ENCODE measurements at regions not wholly inside any gene's neighbourhood (a gene's known extent, or its start where the extent isn't known, plus 50 kb on each side); places are given as distances from the start of the nearest gene placed in this dataset.

DNA sequence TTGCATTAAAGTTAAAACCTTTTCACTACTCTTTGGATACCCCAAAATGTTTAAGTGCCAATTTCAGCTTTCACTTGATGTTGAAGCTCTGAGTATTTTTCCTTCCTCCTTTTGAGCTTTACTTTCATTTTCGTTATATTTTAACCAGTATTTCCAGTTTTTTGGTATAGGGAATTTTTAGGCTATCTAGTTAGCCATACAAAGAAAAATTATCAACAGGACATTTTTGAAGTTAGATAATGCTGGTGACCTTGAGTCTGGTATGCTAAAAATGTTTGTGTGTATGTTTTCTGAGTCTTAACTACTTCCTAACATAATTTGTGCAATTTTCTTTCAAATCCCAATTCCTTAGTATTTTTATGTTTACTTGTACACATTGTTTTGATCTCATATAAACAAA, 284.8 kb downstream of the OTOL1 start:
- H3K4me1 Mint-ChIP-seq, result no peaks in the 10 kb centered on the region
- DNase-seq (no peak), ATAC-seq (no peak)
- H3K27me3 Mint-ChIP-seq, result no peaks in the 10 kb centered on the region
- H3K36me3 Mint-ChIP-seq (ENCODE audit: low read depth), result no peaks in the 10 kb centered on the region
- peaks cover 4% of the 10 kb centered on the region for H3K9me3 Mint-ChIP-seq (ENCODE audit: low read depth)
- CTCF ChIA-PET, result no interaction called here
- no peak overlapping the region for H3K27ac Mint-ChIP-seq
- no peak overlapping the region for H3K4me3 Mint-ChIP-seq
- intact Hi-C loops (cut with DNase I, micrococcal nuclease), result no loop called here
- POLR2A ChIA-PET, result no interaction called here

DNA sequence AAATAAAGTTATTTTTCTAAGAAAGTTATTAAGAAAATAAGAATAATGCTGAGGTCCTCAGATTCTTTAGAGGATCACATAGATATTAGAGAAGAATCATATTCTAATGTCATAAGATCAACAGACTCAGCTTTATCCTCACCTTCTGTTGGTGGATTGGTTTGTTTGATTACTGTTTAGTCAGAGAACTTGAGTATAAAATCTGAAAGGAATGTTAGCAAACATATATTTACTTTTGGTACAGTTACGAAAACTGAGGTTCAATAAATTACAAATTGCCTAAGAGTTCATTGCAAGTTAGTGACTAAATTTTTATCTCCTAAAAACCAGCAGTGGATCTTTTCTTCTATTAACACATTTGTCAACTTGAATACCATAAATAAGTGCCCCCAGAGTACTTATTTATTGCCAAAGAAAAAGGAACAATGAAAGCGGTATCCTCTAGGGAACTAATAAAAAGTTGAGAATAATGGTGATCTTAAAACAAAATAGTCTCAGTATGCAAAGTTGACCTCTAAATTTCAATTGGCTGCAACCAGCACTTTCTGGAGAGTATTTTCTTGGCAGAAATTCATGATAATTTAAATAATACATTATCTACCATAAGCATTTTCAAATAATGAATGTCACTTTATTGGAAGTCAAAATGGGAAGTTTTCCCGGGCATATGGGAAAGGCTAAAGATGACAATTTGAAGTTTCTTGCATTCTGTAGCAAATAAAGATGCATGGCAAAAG, 296.8 kb downstream of the OTOL1 start:
- DNase-seq (no peak), ATAC-seq (no peak)
- ChIA-PET CTCF (no interaction called here), POLR2A (no interaction called here)
- H3K4me3 Mint-ChIP-seq, result no peak overlapping the region
- H3K9me3 Mint-ChIP-seq (ENCODE audit: low read depth), result peaks cover 2% of the 10 kb centered on the region
- no peaks in the 10 kb centered on the region for H3K4me1 Mint-ChIP-seq
- H3K36me3 Mint-ChIP-seq (ENCODE audit: low read depth), result no peaks in the 10 kb centered on the region
- H3K27ac Mint-ChIP-seq, result no peak overlapping the region
- no peaks in the 10 kb centered on the region for H3K27me3 Mint-ChIP-seq
- intact Hi-C loops (cut with DNase I, micrococcal nuclease), result no loop called here

DNA sequence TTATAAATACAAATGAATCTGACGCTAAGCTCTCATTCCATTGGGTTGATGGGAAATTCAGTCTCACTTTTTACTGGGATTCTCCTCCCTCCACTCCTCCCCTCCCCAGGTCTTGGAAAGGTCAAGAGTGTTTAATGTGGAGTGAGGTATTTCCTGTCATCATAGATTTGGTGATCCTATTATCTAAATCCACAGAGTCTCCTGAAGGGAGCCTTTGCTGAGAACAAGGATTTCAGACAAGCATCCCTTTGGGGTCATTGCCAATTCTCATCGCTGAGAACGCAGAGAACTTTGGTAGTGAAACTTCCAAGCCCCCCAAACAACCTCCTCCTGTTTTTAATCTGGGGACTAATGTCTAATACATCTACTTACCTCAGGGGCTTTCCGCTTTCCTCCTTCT, 297.9 kb downstream of the OTOL1 start:
- Mint-ChIP-seq H3K27me3 (no peaks in the 10 kb centered on the region), H3K36me3 (ENCODE audit: low read depth) (no peaks in the 10 kb centered on the region)
- POLR2A ChIA-PET, result no interaction called here

DNA sequence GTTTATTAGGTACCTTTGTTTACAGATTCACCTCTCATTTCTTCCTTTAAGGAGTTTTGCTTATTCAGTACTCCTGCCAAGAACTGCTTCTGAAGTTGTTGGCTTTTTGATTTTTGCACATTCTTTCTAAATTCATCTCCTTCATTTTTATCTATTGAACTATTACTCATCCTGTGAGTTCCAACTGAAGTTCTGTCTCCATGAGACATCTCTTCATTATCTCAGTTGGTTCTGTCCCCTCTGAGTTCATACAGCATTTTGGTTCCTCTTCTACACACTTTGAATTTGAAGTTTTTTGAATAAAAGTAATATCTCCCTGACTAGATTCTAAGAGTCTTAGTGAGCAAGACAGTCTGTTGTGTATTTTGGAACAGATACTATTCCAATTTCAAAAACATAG, 299.7 kb downstream of the OTOL1 start:
- intact Hi-C loops (cut with DNase I, micrococcal nuclease), result no loop called here
- DNase-seq (no peak), ATAC-seq (no peak)
- ChIA-PET POLR2A (no interaction called here), CTCF (no interaction called here)
- no peaks in the 10 kb centered on the region for H3K4me1 Mint-ChIP-seq
- H3K27ac Mint-ChIP-seq, result no peak overlapping the region
- H3K4me3 Mint-ChIP-seq, result no peak overlapping the region
- H3K9me3 Mint-ChIP-seq (ENCODE audit: low read depth), result peaks cover 4% of the 10 kb centered on the region
- no peaks in the 10 kb centered on the region for H3K36me3 Mint-ChIP-seq (ENCODE audit: low read depth)
- no peaks in the 10 kb centered on the region for H3K27me3 Mint-ChIP-seq

More for the DNA sequence above, 297.9 kb downstream of the OTOL1 start:
- DNase-seq, result no peak
- ATAC-seq, result no peak
- Mint-ChIP-seq H3K4me3 (no peak overlapping the region), H3K27ac (no peak overlapping the region), H3K9me3 (ENCODE audit: low read depth) (peaks cover 2% of the 10 kb centered on the region), H3K4me1 (no peaks in the 10 kb centered on the region)
- CTCF ChIA-PET, result no interaction called here
- intact Hi-C loops (cut with DNase I, micrococcal nuclease), result no loop called here

DNA sequence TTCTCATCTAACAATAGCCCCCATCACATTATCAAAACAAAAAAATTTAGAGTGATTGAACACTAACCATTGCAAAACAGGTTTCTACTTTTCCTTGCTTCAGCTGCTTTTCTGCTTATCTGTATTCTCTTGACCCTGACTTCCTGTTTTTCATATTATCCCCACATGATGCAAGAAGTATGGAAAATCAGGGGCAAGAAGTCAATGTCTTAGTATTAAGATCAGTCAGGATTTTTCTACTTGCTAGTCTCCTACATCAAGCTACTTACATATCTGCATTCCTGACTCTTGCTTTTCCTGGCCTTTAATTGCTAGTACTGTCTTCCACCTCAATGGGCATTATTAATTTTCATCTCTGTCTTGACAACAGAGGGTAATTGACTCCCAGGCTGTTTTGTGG, 300.2 kb downstream of the OTOL1 start:
- H3K9me3 Mint-ChIP-seq (ENCODE audit: low read depth), result peaks cover 4% of the 10 kb centered on the region
- DNase-seq (no peak), ATAC-seq (no peak)
- H3K27ac Mint-ChIP-seq, result no peak overlapping the region
- no peaks in the 10 kb centered on the region for H3K36me3 Mint-ChIP-seq (ENCODE audit: low read depth)
- H3K27me3 Mint-ChIP-seq, result no peaks in the 10 kb centered on the region
- H3K4me1 Mint-ChIP-seq, result no peaks in the 10 kb centered on the region
- ChIA-PET POLR2A (no interaction called here), CTCF (no interaction called here)
- no peak overlapping the region for H3K4me3 Mint-ChIP-seq
- intact Hi-C loops (cut with DNase I, micrococcal nuclease), result no loop called here

DNA sequence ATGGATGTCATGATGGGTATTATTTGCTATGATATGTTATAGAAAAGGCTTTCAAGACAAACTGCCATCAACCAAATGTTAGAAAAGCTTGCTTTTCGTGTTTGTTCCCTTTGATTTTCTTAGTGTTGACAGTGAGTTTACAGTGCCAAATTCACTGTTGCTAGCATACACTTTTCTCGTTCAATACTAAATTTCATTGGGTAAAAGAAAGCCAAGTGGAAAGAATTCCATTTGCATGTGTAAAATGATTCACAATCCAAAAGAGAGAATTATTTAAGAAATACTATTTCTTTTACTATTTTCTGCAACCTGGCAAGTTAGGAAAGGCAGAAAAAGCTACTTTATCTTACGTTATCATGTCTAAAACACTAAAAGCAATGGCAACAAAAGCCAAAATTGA, 301.4 kb downstream of the OTOL1 start:
- ChIA-PET CTCF (no interaction called here), POLR2A (no interaction called here)
- ATAC-seq (no peak), DNase-seq (no peak)
- Mint-ChIP-seq H3K4me1 (no peaks in the 10 kb centered on the region), H3K27me3 (no peaks in the 10 kb centered on the region), H3K27ac (no peak overlapping the region), H3K4me3 (no peak overlapping the region), H3K9me3 (ENCODE audit: low read depth) (peaks cover 2% of the 10 kb centered on the region), H3K36me3 (ENCODE audit: low read depth) (no peaks in the 10 kb centered on the region)
- intact Hi-C loops (cut with DNase I, micrococcal nuclease), result no loop called here

DNA sequence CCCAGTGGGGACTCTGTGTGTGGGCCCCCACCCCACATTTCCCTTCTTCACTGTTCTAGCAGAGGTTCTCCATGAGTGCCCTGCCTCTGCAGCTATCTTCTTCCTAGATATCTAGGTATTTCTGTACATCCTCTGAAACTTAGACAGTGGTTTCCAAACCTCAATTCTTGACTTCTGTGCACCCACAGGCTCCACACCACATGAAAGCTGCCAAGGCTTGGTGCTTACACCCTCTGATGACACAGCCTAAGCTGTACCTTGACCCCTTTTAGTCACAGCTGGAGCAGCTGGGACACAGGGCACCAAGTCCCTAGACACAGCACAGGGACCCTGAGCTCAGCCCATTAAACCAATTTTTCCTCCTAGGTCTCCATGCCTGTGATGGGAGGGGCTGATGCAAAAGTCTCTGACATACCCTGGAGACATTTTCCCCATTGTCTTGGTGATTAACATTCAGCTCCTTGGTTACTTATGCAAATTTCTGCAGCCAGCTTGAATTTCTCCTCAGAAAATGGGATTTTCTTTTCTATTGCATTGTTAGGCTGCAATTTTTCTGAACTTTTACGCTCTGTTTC, 304.5 kb downstream of the OTOL1 start:
- intact Hi-C loops (cut with DNase I, micrococcal nuclease), result no loop called here
- Mint-ChIP-seq H3K27me3 (no peaks in the 10 kb centered on the region), H3K4me3 (no peak overlapping the region), H3K9me3 (ENCODE audit: low read depth) (peaks cover 2% of the 10 kb centered on the region), H3K4me1 (no peaks in the 10 kb centered on the region), H3K36me3 (ENCODE audit: low read depth) (no peaks in the 10 kb centered on the region), H3K27ac (no peak overlapping the region)
- no peak for DNase-seq
- POLR2A ChIA-PET, result no interaction called here
- no peak for ATAC-seq
- CTCF ChIA-PET, result interaction anchor here (1.1 kb wide), 1 partner anchor 53 kb away, joined by 4 read pairs; no protein-coding TSS in a partner anchor

DNA sequence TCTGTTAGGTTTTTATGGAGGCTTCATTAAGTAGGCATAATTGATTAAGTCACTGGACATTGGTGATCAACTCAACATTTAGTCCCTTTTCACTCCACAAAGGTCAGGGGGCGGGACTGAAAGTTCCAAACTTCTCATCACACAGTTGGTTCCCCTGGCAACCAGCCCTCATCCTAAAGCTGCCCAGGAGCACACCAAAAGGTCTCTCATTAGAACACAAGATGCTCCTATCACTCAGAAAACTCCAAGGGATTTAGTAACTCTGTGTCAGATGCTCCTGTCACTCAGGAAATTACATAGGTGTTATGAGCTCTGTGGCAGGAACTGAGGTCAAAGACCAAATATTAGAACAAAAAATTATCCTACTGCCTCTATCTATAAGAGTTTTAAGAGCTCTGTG, 321.5 kb downstream of the OTOL1 start:
- CTCF ChIA-PET, result no interaction called here
- Mint-ChIP-seq H3K9me3 (ENCODE audit: low read depth) (no peaks in the 10 kb centered on the region), H3K27ac (no peak overlapping the region), H3K36me3 (ENCODE audit: low read depth) (no peaks in the 10 kb centered on the region), H3K27me3 (no peaks in the 10 kb centered on the region), H3K4me3 (no peak overlapping the region), H3K4me1 (no peaks in the 10 kb centered on the region)
- intact Hi-C loops (cut with DNase I, micrococcal nuclease), result no loop called here
- ATAC-seq, result no peak
- DNase-seq, result no peak
- POLR2A ChIA-PET, result no interaction called here

DNA sequence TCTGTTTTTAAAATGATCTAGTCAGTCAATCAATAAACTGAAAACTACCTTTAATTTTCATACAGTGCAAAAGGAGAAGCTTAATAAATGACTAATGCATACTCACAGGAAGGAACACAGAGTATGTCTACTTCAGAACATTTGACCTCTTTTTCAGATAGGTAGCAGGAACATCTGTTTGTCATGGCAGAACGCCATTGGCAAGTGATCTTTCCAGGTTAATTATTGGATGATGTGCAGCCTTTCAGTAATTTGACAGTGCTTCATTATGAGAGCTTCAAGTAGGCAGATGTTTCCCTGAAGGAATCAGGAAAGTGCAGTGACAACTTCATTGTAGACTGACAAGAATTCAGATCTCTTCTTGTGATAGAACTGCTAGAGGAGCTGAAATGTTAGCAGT, 325.0 kb downstream of the OTOL1 start:
- Mint-ChIP-seq H3K4me3 (no peak overlapping the region), H3K4me1 (no peaks in the 10 kb centered on the region), H3K27ac (no peak overlapping the region), H3K9me3 (ENCODE audit: low read depth) (no peaks in the 10 kb centered on the region), H3K27me3 (no peaks in the 10 kb centered on the region), H3K36me3 (ENCODE audit: low read depth) (no peaks in the 10 kb centered on the region)
- ChIA-PET CTCF (no interaction called here), POLR2A (no interaction called here)
- ATAC-seq (no peak), DNase-seq (no peak)
- intact Hi-C loops (cut with DNase I, micrococcal nuclease), result no loop called here

DNA sequence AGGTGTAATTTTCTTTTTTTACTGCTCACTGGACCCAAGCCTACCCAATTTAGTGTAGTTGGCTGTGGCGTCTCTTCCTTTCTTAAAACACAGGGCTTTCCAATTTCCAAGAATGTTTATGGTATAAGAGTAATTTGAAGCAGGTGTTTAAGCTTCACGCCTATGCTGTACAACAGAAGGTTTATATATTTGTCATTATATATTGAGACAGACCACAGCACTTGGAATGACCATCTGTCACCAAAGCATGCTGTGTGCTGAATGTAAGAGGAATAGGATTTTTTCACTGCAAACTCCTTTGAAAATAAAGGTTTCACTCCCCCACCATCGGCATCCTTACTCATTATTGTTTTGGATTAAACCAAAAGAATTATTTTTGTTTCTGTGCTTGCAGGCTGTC, 325.7 kb downstream of the OTOL1 start:
- ATAC-seq (no peak), DNase-seq (no peak)
- Mint-ChIP-seq H3K27ac (no peak overlapping the region), H3K4me3 (no peak overlapping the region), H3K9me3 (ENCODE audit: low read depth) (no peaks in the 10 kb centered on the region), H3K36me3 (ENCODE audit: low read depth) (no peaks in the 10 kb centered on the region), H3K27me3 (no peaks in the 10 kb centered on the region), H3K4me1 (no peaks in the 10 kb centered on the region)
- ChIA-PET CTCF (no interaction called here), POLR2A (no interaction called here)
- intact Hi-C loops (cut with DNase I, micrococcal nuclease), result no loop called here

DNA sequence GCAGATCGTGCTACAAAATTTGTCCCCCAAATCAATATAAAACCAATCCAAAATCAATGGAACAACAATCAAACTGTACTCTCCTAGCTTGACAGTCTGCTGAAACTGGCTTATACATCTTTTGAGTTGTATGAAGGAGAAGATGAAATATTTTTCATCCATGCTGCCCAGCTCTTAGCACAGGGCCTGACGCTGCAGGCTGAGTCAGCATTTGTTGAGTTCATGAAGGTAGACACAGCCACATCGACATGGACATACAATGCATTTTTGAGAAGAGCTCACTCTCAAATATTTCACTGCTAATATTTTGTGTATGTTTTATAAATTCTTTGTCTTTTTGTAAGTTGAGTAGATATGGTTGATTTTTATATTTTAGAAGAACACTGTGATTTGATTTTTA, 327.3 kb downstream of the OTOL1 start:
- H3K9me3 Mint-ChIP-seq (ENCODE audit: low read depth), result no peaks in the 10 kb centered on the region
- intact Hi-C loops (cut with DNase I, micrococcal nuclease), result no loop called here
- CTCF ChIA-PET, result no interaction called here

DNA sequence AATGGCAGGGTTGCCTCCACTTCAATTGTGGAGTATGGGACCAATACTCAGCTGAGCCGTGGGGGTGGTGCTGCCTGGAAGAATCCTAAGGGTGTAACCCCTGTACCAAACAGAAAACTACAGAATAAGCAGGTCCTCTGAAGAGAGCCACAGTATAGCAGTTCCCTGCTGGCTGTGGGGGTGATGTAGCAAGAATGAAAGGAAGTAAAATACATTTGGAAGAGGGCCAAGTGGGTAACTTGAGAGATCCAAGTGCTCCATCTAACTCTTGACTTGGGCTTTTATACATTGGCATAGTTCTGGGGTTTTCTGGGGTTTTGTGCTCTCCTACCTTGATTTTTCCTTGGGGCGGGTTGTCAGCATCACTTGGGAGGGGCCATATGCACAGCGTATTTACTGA, 341.4 kb downstream of the OTOL1 start:
- Mint-ChIP-seq H3K36me3 (ENCODE audit: low read depth) (no peaks in the 10 kb centered on the region), H3K27me3 (no peaks in the 10 kb centered on the region), H3K4me3 (no peak overlapping the region), H3K4me1 (no peaks in the 10 kb centered on the region), H3K27ac (no peak overlapping the region), H3K9me3 (ENCODE audit: low read depth) (no peaks in the 10 kb centered on the region)
- DNase-seq (no peak), ATAC-seq (no peak)
- intact Hi-C loops (cut with DNase I, micrococcal nuclease), result no loop called here
- POLR2A ChIA-PET, result no interaction called here
- CTCF ChIA-PET, result no interaction called here

More for the DNA sequence above, 327.3 kb downstream of the OTOL1 start:
- Mint-ChIP-seq H3K4me1 (no peaks in the 10 kb centered on the region), H3K36me3 (ENCODE audit: low read depth) (no peaks in the 10 kb centered on the region), H3K4me3 (no peak overlapping the region), H3K27ac (no peak overlapping the region), H3K27me3 (peaks cover 2% of the 10 kb centered on the region)
- no peak for DNase-seq
- ATAC-seq, result no peak
- POLR2A ChIA-PET, result no interaction called here

DNA sequence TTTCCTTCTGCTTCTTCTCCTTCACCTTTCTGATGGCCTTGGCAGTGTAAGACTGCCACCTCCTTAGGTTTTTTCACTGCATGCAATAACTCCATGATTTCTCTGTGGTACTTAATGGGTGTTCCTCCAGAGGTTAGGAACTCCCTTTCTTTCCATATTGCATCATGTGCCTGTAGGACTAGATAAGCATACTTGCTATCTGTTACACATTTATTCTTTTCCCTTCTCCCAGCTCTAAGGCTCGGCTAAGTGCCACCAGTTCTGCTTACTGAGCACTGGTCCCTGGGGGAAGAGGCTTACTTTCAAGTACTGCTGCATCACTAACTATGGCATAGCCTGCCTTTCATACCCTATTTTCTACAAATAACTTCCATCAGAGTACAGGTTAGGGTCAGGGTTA, 351.8 kb downstream of the OTOL1 start:
- intact Hi-C loops (cut with DNase I, micrococcal nuclease), result no loop called here
- ChIA-PET CTCF (no interaction called here), POLR2A (no interaction called here)
- Mint-ChIP-seq H3K27ac (no peak overlapping the region), H3K4me1 (no peaks in the 10 kb centered on the region), H3K36me3 (ENCODE audit: low read depth) (no peaks in the 10 kb centered on the region), H3K9me3 (ENCODE audit: low read depth) (no peaks in the 10 kb centered on the region), H3K4me3 (no peak overlapping the region), H3K27me3 (no peaks in the 10 kb centered on the region)
- no peak for ATAC-seq
- DNase-seq, result no peak
